K562 (cell line): ENCODE measurements at regions not wholly inside any gene's neighbourhood (a gene's known extent, or its start where the extent isn't known, plus 50 kb on each side); places are given as distances from the start of the nearest gene placed in this dataset.

ENCODE experiments used
- ATF7 ChIP-seq: fragments of 450-650 bp; IDR thresholded peaks from 2 replicates; pipeline ENCODE4 v1.7.1; 2014; ENCODE audit warnings: mild to moderate bottlenecking, moderate library complexity
- NFIC ChIP-seq: fragments of 450-650 bp; IDR thresholded peaks from 2 replicates; pipeline ENCODE4 v1.6.1; 2017; ENCODE audit warnings: mild to moderate bottlenecking, inconsistent platforms
- NR2C1 ChIP-seq, 2 experiments: fragments of 450-650 bp; IDR thresholded peaks; 2 replicates each; pipeline ENCODE4 v1.6.1; 2017; ENCODE audit warnings: mild to moderate bottlenecking in 2 of 2, antibody characterized with exemption in 1 of 2, inconsistent platforms in 1 of 2, missing compliant biosample characterization in 1 of 2, missing genetic modification characterization in 1 of 2
- PYGO2 ChIP-seq: fragments of 450-650 bp; IDR thresholded peaks from 2 replicates; pipeline ENCODE4 v1.6.1; 2016; ENCODE audit warnings: mild to moderate bottlenecking, missing genetic modification characterization, moderate library complexity, missing compliant biosample characterization
- RBM22 ChIP-seq: fragments of 200-400 bp; formaldehyde crosslinking; IDR thresholded peaks from 2 replicates; pipeline ENCODE4 v1.6.1; 2018; ENCODE audit warnings: low read length, low read depth; ENCODE audit not compliant: poor library complexity, severe bottlenecking
- RBM39 ChIP-seq: fragments of 200-400 bp; formaldehyde crosslinking; optimal IDR thresholded peaks from 2 replicates; pipeline ENCODE3; 2018; ENCODE audit warnings: low read depth, low read length
- RERE ChIP-seq: sonication (generic); formaldehyde crosslinking; IDR thresholded peaks from 2 replicates; pipeline ENCODE4 v1.8.0; 2023; ENCODE audit warnings: missing genetic modification reagents, mild to moderate bottlenecking, borderline replicate concordance
- SIN3B ChIP-seq: fragments of 450-650 bp; IDR thresholded peaks from 2 replicates; pipeline ENCODE4 v1.6.1; 2017; ENCODE audit warnings: low read depth, mild to moderate bottlenecking, moderate library complexity
- TFAM ChIP-seq: fragments of 250-450 bp; sonication (Bioruptor Pico); conservative IDR thresholded peaks from 2 replicates; pipeline ENCODE4 v1.5.0; 2021; ENCODE audit warnings: mild to moderate bottlenecking, moderate library complexity
- TOE1 ChIP-seq, 2 experiments: fragments of 450-650 bp in 1 of 2; sonication (generic) in 1 of 2; formaldehyde crosslinking in 1 of 2; IDR thresholded peaks; 2 replicates each; pipeline versions ENCODE4 v1.7.1 to v1.8.0; 2016 to 2022; ENCODE audit warnings: borderline replicate concordance in 2 of 2, mild to moderate bottlenecking in 2 of 2, antibody characterized with exemption in 1 of 2, inconsistent platforms in 1 of 2, low read depth in 1 of 2, missing genetic modification reagents in 1 of 2, moderate library complexity in 1 of 2
- TRIM28 ChIP-seq: fragments of 450-650 bp; IDR thresholded peaks from 2 replicates; pipeline ENCODE4 v1.6.1; 2017
- ZNF518B ChIP-seq: fragments of 250-450 bp; sonication (Bioruptor Pico); IDR thresholded peaks from 2 replicates; pipeline ENCODE4 v1.5.0; 2021; ENCODE audit warnings: mild to moderate bottlenecking, moderate library complexity

GRCh38 chr10:116798859-116799258 lies 50.4 kb upstream of the ENO4 start (continued):
- no peak for TF ChIP-seq RERE (CRISPR knock-in tag)
- TF ChIP-seq ATF7 = no peak
- no peak for TF ChIP-seq TOE1 (IDR thresholded peaks at IDR 0.05; ENCODE audit: borderline replicate concordance)
- TF ChIP-seq TOE1 (CRISPR knock-in tag; IDR thresholded peaks at IDR 0.05; ENCODE audit: borderline replicate concordance, low read depth) = no peak
- TF ChIP-seq TFAM = no peak
- TF ChIP-seq NR2C1 (IDR thresholded peaks at IDR 0.05) = no peak
- no peak for TF ChIP-seq NR2C1 (tag; IDR thresholded peaks at IDR 0.05)
- TF ChIP-seq RBM39 = no peak
- no peak for TF ChIP-seq PYGO2
- TF ChIP-seq ZNF518B (CRISPR knock-in tag) = no peak
- no peak for TF ChIP-seq RBM22
- TF ChIP-seq NFIC = no peak
- no peak for TF ChIP-seq SIN3B
- no peak for TF ChIP-seq TRIM28
